CD1c-positive myeloid dendritic cell (primary cell): ENCODE measurements at regions not wholly inside any gene's neighbourhood (a gene's known extent, or its start where the extent isn't known, plus 50 kb on each side); places are given as distances from the start of the nearest gene placed in this dataset.

ENCODE experiments used
- DNase-seq: peaks from one replicate; pipeline ENCODE4 v3.0.0-alpha.2; 2016; ENCODE audit errors: extremely low spot score

- no peak for DNase-seq
These were observed 480.4 kb downstream of the SOX6 start for GRCh38 chr11:15875943-15876342.

- DNase-seq: no peak
These were observed 477.6 kb downstream of the SOX6 start for GRCh38 chr11:15878756-15879155.

GRCh38 chr11:15880291-15880690 is 476.1 kb downstream of the SOX6 start:
- no peak for DNase-seq

- no peak for DNase-seq
These were observed 473.4 kb downstream of the SOX6 start for GRCh38 chr11:15882876-15883454.

- no peak for DNase-seq
These were observed 472.9 kb downstream of the SOX6 start for GRCh38 chr11:15883455-15883920.

- no peak for DNase-seq
These were observed 472.2 kb downstream of the SOX6 start for GRCh38 chr11:15884141-15884540.

GRCh38 chr11:15884777-15885540 is 471.4 kb downstream of the SOX6 start:
- no peak for DNase-seq

- DNase-seq: no peak
These were observed 470.5 kb downstream of the SOX6 start for GRCh38 chr11:15885854-15886253.

- no peak for DNase-seq
These were observed 470.0 kb downstream of the SOX6 start for GRCh38 chr11:15886299-15886698.

GRCh38 chr11:15886866-15887265 is 469.5 kb downstream of the SOX6 start:
- DNase-seq: no peak

- no peak for DNase-seq
These were observed 467.6 kb downstream of the SOX6 start for GRCh38 chr11:15888556-15889345.

GRCh38 chr11:15889363-15890030 is 466.8 kb downstream of the SOX6 start:
- no peak for DNase-seq

- no peak for DNase-seq
These were observed 466.2 kb downstream of the SOX6 start for GRCh38 chr11:15890031-15890713.

GRCh38 chr11:15893080-15893492 is 463.3 kb downstream of the SOX6 start:
- no peak for DNase-seq

GRCh38 chr11:15896026-15896425 is 460.3 kb downstream of the SOX6 start:
- no peak for DNase-seq

- no peak for DNase-seq
These were observed 459.8 kb downstream of the SOX6 start for GRCh38 chr11:15896530-15896929.

GRCh38 chr11:15897211-15897960 is 459.0 kb downstream of the SOX6 start:
- peak; percentile 31 for DNase-seq

GRCh38 chr11:15901054-15901453 is 455.3 kb downstream of the SOX6 start:
- no peak for DNase-seq

GRCh38 chr11:15901790-15902189 is 454.6 kb downstream of the SOX6 start:
- DNase-seq: no peak

GRCh38 chr11:15903246-15903645 is 453.1 kb downstream of the SOX6 start:
- DNase-seq: no peak
